NCI-H748 treated with DMSO at 0.1 percent for 48 hours (cell line): ENCODE measurements at regions not wholly inside any gene's neighbourhood (a gene's known extent, or its start where the extent isn't known, plus 50 kb on each side); places are given as distances from the start of the nearest gene placed in this dataset.

Experiments used
- DNase-seq: peaks from one replicate; lab custom pipeline; 2025; lab: John Stamatoyannopoulos, UW

DNA sequence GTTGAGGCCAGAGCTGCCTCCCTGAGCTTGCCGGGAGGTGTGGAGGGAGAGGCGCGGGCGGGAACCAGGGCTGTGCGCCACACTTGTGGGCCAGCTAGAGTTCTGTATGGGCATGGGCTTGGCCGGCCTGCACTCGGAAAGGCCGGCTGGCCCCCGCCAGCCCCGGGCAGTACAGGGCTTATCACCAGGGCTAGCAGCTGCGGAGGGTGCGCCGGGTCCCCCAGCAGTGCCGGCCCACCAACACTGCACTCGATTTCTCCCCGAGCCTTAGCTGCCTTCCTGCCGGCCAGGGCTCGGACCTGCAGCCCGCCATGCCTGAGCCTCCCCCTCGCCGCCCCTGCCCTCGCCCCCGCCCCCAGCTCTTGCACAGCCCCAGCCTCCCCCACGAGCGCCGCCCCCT, 472.7 kb downstream of the TFAP2A start:
- DNase-seq = no peak

GRCh38 chr6:9938801-9939200, 476.1 kb downstream of the TFAP2A start:
- no peak for DNase-seq

DNA sequence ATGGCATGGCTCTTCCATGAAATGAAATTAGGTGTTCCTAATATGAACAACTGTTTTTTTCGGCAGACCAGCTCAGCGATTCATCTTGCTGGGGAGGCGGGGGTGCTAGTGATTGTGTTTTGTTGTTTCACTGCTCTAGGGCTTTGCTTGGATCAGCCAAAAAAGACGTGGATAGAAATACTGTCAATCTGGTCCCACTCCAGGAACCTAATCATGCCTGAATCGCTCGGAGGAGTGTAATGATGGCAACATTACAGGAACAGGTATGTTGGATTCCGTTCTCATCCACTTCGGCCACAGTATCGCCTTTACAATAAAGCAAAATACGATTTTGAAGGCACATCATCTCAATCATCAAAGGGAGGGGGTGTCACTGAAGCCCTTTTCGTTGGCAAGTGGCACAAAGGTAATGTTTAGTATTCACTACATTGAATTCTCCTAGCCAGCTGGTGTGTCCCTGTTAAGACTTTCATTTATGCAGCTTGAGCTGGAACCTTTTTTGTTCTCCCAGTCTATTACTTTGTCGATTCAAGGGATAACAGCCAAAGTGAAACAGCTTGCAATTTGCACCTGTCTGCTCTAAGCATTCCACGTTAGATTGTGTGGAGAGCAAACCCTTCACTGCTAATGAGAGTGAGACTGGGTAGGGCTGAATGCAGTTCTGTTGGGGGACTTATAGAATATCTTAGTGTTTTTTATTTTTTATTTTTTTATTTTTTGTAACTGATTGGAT, 477.7 kb downstream of the TFAP2A start:
- DNase-seq = no peak

DNA sequence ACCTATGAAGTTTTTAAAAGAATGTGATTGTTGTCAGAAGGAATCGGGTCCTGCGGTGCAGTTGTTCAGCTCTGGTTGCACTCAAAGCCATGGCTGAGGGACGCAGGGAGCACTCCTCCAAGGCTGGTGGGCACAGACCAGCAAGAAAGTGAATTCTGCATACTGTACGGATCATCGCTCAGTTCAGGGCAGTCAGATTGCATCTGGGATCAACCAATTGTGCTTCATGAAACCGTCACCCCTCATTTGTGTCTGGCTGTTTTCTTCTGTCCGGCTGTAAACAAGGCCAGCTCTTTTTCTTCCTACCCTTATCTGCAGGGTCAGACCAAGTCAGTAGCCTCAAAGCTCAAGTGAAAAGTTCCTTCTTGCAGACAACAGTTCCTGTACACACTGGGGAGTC, 478.3 kb downstream of the TFAP2A start:
- no peak for DNase-seq

DNA sequence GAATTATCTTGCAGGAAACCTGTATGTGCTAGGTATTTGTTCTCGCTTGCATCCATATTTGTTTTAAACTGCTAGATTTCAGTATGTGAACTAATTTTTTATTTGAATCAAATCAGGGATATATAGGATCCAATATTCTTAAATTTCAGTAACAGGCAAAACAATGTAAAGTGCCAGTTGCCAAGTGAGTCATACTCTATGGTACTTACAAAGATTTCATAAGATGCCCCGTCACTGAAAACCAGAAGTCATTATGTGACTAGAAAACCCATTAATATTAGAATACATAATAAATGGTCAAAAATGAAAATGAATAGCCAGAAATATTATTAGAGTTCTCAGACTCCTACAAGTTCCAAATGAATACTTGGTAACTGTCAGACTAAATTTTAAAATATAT, 481.2 kb downstream of the TFAP2A start:
- DNase-seq = no peak

- DNase-seq = no peak
These were observed 487.6 kb downstream of the TFAP2A start for GRCh38 chr6:9927275-9927674.

DNA sequence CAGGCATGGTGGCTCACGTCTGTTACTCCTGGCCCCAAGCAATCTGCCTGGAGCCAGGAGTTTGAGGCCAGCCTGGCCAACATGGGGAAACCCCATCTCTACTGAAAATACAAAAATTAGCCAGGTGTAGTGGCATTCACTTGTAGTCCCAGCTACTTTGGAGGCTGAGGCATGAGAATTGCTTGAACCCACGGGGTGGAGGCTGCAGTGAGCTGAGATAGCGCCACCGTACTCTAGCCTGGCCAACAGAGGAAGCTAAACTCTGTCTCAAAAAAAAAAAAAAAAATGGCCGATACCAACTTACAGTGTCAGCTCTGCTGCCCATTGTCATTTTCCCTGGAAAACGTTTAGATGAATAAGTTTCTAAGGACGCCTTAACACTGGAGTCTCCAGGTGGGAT, 489.9 kb downstream of the TFAP2A start:
- DNase-seq = no peak

DNA sequence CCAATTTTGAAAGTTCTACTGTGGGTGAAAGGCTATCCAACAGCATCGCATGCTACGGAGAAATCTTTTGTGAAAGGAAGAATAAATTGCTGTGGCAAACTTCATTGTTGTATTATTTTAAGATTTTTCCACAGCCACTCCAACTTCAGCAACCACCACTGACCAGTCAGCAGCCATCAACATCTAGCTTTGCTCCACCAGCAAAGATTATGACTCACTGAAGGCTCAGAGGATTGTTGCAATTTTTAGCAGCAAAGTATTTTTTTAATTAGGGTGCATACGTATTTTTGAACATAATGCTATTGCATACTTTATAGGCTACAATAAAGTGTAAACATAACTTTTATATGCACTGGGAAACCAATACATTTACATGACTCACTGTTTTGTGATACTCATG, 493.5 kb downstream of the TFAP2A start:
- no peak for DNase-seq

GRCh38 chr6:9914951-9915350, 499.9 kb downstream of the TFAP2A start:
- no peak for DNase-seq

- no peak for DNase-seq
These were observed 513.5 kb downstream of the TFAP2A start for GRCh38 chr6:9901376-9901775.

- DNase-seq = no peak
These were observed 518.1 kb downstream of the TFAP2A start for GRCh38 chr6:9896806-9897205.

GRCh38 chr6:9890893-9891292, 524.0 kb downstream of the TFAP2A start:
- DNase-seq = no peak

GRCh38 chr6:9890469-9890868, 524.4 kb downstream of the TFAP2A start:
- DNase-seq = no peak

GRCh38 chr6:9878535-9878934, 536.3 kb downstream of the TFAP2A start:
- no peak for DNase-seq

- DNase-seq = no peak
These were observed 539.1 kb downstream of the TFAP2A start for GRCh38 chr6:9875605-9876353.

GRCh38 chr6:9862603-9863167, 552.2 kb downstream of the TFAP2A start:
- DNase-seq = no peak

- no peak for DNase-seq
These were observed 563.1 kb downstream of the TFAP2A start for GRCh38 chr6:9851541-9852380.

GRCh38 chr6:9851006-9851405, 563.9 kb downstream of the TFAP2A start:
- no peak for DNase-seq

DNA sequence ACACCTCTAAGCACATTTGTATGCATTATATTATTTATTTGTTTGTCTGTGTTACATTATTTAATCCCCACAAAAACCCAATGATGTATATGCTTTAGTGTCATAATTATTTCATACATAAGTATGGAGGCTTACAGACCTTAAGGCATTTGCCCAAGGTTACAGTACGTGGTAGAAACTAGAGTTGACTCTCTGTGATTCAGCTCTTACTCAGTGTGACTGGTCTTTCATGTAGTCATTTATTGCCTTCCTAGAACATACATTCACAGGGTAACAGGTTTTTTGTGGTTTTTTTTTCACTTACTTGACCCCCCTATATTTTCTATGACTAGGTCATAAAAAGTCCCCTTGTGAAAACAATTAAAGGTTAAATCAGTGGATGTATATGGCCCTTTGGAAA, 566.8 kb downstream of the TFAP2A start:
- DNase-seq = no peak

DNA sequence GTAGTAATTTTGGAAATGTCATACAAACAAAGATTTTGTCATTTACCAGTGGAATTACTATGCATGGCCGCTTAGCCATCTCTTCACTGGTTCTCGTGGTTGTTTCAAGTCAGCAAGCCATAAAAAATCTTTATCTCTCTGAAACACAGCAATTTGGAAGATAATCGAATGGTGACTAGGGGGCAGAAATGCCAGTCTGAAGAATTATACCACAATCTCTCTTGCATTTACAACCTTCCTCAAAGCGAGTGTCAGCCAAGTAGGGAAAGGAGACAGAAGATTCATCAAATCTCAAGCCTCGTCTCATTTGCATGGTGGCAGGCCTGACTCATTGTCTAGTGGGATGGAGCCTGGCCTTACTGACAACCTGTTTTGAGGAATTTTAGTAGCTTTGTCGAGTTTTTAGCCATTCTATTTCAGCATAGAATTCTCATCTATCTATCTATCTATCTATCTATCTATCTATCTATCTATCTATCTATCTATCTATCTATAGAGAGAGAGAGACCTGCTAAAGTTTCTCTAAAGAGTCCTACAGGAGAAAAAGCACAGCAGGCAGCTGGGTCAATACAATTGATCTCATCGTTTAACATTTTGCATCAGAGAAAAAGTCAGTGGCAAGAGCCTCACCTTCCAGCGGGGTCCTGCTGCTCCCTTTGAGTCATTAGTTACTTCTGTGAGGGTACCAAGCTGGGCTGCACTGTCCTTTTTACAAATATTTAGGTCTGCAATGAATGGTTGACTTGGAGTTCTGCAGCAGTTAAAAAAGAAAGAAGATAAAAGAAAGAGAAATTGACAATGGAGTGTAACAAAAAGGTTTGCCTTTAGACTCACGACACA, 572.8 kb downstream of the TFAP2A start:
- no peak for DNase-seq

DNA sequence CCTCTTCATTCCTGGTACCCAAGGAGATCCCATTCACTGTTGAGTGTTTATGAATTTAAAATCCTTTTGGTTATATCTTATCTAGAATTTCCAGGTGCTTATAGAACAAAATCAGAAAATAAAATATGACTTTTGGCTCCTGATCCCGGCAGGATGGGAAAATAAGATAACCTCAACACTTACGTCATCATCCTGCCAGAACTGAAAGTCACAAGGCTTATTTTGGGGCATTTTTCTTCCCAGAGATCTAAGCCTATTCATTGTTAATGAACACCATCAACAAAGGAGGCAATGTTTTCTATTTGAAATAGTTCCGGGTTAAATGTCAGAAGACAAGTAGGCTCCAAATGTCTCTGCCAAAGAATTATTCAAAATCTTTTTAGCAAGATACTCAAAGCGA, 580.6 kb downstream of the TFAP2A start:
- no peak for DNase-seq

GRCh38 chr6:9831783-9832182, 583.1 kb downstream of the TFAP2A start:
- DNase-seq = no peak
